PFSK-1 (cell line): ENCODE measurements at regions not wholly inside any gene's neighbourhood (a gene's known extent, or its start where the extent isn't known, plus 50 kb on each side); places are given as distances from the start of the nearest gene placed in this dataset.

Experiments
- POLR2AphosphoS5 ChIP-seq: IDR thresholded peaks from 2 replicates; pipeline ENCODE4 v1.6.1; 2012; ENCODE audit warnings: low read depth, mild to moderate bottlenecking, control low read depth, low read length, moderate library complexity
- SIN3A ChIP-seq: IDR thresholded peaks from 2 replicates; pipeline ENCODE4 v1.6.1; 2012; ENCODE audit warnings: mild to moderate bottlenecking, low read length, moderate library complexity, borderline replicate concordance; ENCODE audit not compliant: insufficient read depth
- TF ChIP-seq, protein P1 (sequence below), 2 experiments: IDR thresholded peaks; 2 replicates each; pipeline versions ENCODE4 v1.6.1 to v1.8.0; 2011 to 2012; ENCODE audit warnings: low read depth in 2 of 2, low read length in 2 of 2, control low read depth in 1 of 2, inconsistent platforms in 1 of 2, mild to moderate bottlenecking in 1 of 2, moderate library complexity in 1 of 2; ENCODE audit not compliant: insufficient read depth in 1 of 2

- TF ChIP-seq, protein P1, sequence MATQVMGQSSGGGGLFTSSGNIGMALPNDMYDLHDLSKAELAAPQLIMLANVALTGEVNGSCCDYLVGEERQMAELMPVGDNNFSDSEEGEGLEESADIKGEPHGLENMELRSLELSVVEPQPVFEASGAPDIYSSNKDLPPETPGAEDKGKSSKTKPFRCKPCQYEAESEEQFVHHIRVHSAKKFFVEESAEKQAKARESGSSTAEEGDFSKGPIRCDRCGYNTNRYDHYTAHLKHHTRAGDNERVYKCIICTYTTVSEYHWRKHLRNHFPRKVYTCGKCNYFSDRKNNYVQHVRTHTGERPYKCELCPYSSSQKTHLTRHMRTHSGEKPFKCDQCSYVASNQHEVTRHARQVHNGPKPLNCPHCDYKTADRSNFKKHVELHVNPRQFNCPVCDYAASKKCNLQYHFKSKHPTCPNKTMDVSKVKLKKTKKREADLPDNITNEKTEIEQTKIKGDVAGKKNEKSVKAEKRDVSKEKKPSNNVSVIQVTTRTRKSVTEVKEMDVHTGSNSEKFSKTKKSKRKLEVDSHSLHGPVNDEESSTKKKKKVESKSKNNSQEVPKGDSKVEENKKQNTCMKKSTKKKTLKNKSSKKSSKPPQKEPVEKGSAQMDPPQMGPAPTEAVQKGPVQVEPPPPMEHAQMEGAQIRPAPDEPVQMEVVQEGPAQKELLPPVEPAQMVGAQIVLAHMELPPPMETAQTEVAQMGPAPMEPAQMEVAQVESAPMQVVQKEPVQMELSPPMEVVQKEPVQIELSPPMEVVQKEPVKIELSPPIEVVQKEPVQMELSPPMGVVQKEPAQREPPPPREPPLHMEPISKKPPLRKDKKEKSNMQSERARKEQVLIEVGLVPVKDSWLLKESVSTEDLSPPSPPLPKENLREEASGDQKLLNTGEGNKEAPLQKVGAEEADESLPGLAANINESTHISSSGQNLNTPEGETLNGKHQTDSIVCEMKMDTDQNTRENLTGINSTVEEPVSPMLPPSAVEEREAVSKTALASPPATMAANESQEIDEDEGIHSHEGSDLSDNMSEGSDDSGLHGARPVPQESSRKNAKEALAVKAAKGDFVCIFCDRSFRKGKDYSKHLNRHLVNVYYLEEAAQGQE (IDR thresholded peaks at IDR 0.05; ENCODE audit: insufficient read depth in 1 of 2, low read depth in 2 of 2, low read length in 2 of 2) = no peak
- TF ChIP-seq POLR2AphosphoS5 (no peak), SIN3A (no peak)
Measured at GRCh38 chr3:64867224-64867623, 179.4 kb upstream of the ADAMTS9 start.
